Inferior parietal cortex (tissue), 1 donor: ENCODE measurements at regions not wholly inside any gene's neighbourhood (a gene's known extent, or its start where the extent isn't known, plus 50 kb on each side); places are given as distances from the start of the nearest gene placed in this dataset.

Experiments
- DNase-seq: peaks from one replicate; pipeline ENCODE4 v3.0.0-alpha.2; 2016; ENCODE audit errors: extremely low spot score

DNA sequence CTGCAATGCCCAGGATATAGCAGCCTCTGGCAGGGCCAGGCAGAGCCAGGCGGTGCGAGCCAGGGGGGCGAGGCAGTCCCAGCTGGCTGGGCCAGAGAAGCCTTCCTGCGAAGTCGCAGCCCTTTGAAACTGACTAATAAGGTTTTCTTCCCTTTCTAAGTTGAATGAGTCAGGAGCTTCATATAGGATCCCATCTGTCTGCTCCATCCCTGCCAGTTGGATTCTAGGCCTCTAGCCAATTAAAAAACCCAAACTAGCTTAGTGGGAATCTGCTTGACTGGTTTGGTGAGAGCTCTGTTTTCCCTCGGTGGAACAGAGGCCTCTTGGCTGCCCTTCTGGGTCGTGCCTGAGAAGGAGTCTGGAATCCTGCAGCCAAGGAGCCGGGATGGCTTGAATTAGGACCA lies 70.1 kb upstream of the RAPGEF1 start:
- DNase-seq = peak; percentile 67

DNA sequence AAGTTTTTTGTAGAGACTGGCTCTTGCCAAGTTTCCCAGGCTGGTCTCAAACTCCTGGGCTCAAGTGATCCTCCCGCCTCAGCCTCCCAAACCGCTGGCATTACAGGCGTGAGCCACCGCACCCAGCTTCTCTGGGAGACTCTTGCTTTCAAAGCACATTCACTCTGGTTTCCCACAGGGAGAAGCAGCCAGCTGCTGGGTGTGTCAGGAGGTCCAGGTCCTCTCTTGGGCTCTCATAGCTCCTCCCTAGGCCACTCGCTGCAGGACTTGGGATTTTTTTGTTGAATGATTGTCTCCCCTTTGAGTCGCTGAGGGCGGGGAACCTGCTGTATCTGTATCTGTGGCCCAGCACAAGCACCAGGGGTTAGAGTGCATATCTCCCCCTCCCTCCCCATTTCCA lies 68.4 kb upstream of the RAPGEF1 start:
- DNase-seq = no peak

GRCh38 chr9:131807144-131807983 lies 67.5 kb upstream of the RAPGEF1 start:
- DNase-seq = no peak

- no peak for DNase-seq
Measured at GRCh38 chr9:131805803-131806202, 65.9 kb upstream of the RAPGEF1 start.

- no peak for DNase-seq
Measured at GRCh38 chr9:131804826-131805225, 65.0 kb upstream of the RAPGEF1 start.

- DNase-seq = no peak
Measured at GRCh38 chr9:131803758-131804411, 64.0 kb upstream of the RAPGEF1 start.

DNA sequence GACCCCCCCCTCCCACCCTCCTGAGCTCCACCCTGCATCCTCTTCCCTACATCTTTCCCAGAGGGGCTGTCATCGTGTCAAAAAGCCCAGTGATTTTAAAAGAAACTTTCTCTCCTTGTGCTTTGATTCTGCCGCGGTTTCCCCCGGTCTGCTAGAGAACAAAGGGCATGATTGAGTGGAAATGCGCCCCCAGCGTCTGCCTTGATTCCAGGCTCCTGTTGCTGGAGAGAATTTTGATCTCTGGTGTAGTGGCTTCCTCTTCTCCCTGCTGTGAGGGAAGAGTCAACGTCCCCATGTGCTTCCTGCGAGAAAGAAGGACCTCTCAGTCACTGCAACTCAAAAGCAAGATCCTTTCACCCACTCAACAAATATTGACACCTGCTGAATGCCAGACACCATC lies 61.9 kb upstream of the RAPGEF1 start:
- DNase-seq = no peak

GRCh38 chr9:131800843-131801242 lies 61.0 kb upstream of the RAPGEF1 start:
- DNase-seq = no peak

DNA sequence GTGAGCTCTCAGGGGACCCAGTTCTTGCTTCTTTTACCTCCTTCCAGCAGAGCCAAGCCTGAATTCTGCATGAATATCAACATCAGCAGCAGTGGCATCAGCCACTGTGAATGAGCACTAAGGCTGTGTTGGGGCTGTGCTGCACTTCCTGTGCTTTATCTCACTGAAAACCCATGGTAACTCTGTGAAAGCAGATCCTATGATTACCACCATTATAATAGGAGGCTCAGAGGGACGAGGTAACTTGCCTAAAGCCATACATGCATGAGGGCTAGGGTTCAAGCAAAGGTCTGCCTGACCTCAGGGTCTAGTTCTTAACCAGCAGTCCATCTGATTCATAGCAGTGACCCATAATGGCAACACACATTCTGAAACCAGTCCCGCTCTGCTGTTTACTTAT lies 60.5 kb upstream of the RAPGEF1 start:
- no peak for DNase-seq

DNA sequence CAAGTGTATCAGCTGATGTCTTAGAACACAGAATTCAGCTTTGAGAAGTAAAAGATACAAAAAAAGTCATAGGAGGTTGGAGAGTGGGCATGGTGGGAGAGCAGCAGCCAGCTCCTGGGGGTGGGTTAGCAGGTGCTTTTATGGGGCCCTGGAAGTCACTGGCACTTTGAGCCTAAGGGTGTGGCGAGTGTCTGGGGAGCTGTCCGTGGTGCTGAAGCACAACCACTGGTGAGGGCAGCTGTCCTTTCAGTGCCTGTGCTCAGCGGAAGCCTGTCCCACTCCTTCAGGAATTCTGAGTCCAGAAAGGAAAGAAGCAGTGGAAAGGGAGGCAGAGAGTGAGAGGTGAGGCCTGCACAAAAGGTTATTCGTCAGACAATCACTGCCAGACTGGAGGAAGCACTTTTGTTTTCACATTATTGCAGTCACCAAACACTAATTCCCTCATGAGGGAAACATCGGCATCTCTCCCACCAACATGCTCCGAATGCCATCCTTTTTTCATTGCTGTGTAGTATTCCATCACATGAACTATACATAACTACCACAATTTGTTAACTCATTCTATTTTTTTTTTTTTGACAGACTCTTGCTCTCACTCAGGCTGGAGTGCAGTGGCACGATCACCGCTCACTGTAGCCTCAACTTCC lies 59.4 kb upstream of the RAPGEF1 start:
- DNase-seq = peak; percentile 40

GRCh38 chr9:131798246-131798645 lies 58.4 kb upstream of the RAPGEF1 start:
- DNase-seq = no peak

DNA sequence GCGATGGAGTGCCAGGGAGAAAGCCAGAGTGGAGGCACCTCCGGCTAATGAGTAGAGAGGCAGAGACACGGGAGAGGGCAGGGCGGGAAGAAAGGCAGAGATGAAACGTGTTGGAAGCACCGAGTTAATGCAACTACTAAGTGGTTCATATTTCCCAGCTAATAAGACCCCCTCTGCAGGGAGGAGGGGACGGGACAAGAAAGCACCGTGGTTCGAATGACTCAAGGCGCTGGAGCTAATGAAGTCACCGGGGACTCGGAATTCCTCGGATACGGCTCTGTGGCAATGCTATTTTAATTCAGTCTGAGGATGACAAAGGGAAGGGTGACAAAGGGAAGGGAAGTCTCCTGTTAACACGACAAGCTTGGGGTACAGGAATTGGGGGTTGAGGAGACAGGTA lies 54.5 kb upstream of the RAPGEF1 start:
- DNase-seq = no peak

DNA sequence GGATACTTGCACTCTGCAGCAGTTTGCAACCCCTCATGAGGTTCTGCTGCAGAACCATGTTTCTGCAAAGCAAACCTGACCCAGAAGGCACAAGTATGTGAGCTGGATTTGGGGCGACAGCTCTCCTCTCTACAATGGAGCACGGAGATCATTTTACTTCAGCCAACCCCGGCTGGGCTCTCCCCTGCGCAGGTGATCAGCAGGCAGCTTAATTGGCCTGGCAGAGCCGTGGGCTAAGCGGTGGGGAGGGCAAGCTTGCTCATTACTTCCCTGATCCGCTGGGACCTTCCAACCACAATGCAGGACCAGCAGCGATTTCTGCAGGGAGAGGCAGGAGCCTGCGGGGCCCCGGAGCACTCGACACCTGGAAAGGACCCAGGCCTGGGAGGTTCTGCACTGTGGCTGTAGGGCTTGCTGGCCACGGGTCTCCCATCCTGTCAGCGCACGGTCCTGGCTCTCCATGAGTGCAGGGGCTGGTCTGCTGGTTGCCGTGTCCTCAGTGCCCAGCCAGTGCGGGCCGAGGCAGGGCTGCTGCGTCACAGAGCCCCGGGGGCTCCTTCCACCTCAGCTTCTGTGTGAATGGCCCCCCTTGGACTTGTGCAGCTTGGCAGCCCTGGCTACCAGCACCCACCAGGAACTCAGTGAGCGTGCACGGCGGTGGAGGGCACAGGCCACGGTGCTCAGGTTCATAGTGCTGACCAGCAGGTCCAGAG lies 51.8 kb upstream of the RAPGEF1 start:
- no peak for DNase-seq
